PC-9 (cell line): ENCODE measurements at regions not wholly inside any gene's neighbourhood (a gene's known extent, or its start where the extent isn't known, plus 50 kb on each side); places are given as distances from the start of the nearest gene placed in this dataset.

Experiments
- BruUV-seq: library from RNA; stranded (reverse); fragments of 400-500 nt; replicated peaks from 2 replicates; lab custom pipeline; 2021; lab: Mats Ljungman, UMichigan
- CTCF ChIA-PET: fragments of 300-600 bp; sonication (Branson Sonifier 250); formaldehyde crosslinking; loops from one replicate; lab custom pipeline; 2022; ENCODE audit warnings: antibody characterized with exemption; lab: Charles Lee
- POLR2A ChIA-PET: fragments of 300-600 bp; sonication (Branson Sonifier 250); formaldehyde crosslinking; loops from one replicate; lab custom pipeline; 2022; ENCODE audit warnings: antibody characterized with exemption; ENCODE audit not compliant: unreplicated experiment; lab: Charles Lee
- DNase-seq, 2 experiments: peaks; one replicate each; pipeline versions ENCODE4 v3.0.0 to v3.0.0-alpha.2; 2015 to 2022; ENCODE audit warnings: mixed read lengths in 1 of 2
- H2AFZ ChIP-seq: fragments of 200-600 bp; sonication (generic); 2 replicates; pipeline ENCODE4 v1.8.1; 2017; ENCODE audit warnings: antibody characterized with exemption
- H3F3A ChIP-seq: fragments of 200-600 bp; sonication (generic); 2 replicates; pipeline ENCODE4 v1.8.1; 2017; ENCODE audit warnings: antibody characterized with exemption, mild to moderate bottlenecking, low read depth; ENCODE audit not compliant: insufficient read depth
- H3K27ac ChIP-seq: fragments of 200-600 bp; sonication (generic); 2 replicates; pipeline ENCODE4 v1.6.1; 2016; ENCODE audit warnings: mixed run types
- H3K27me3 ChIP-seq: fragments of 200-600 bp; sonication (generic); 2 replicates; pipeline ENCODE4 v1.6.1; 2016; ENCODE audit warnings: low read depth, mixed run types; ENCODE audit not compliant: insufficient read depth
- H3K36me3 ChIP-seq: fragments of 200-600 bp; sonication (generic); 2 replicates; pipeline ENCODE4 v1.6.1; 2016; ENCODE audit warnings: low read depth, mixed run types
- H3K4me1 ChIP-seq: fragments of 200-600 bp; sonication (generic); replicated peaks from 2 replicates; pipeline ENCODE4 v1.6.1; 2016; ENCODE audit warnings: mixed run types; ENCODE audit not compliant: insufficient read depth
- H3K4me2 ChIP-seq: fragments of 200-600 bp; sonication (generic); 2 replicates; pipeline ENCODE4 v1.6.1; 2017; ENCODE audit warnings: mixed run types
- H3K4me3 ChIP-seq: fragments of 200-600 bp; sonication (generic); 2 replicates; pipeline ENCODE4 v1.6.1; 2016; ENCODE audit warnings: mixed run types
- H3K79me2 ChIP-seq: fragments of 200-600 bp; sonication (generic); 2 replicates; pipeline ENCODE4 v1.6.1; 2017; ENCODE audit warnings: low read depth, mixed run types
- H3K9me2 ChIP-seq: fragments of 200-600 bp; sonication (generic); 2 replicates; pipeline ENCODE4 v1.8.1; 2017; ENCODE audit warnings: mild to moderate bottlenecking; ENCODE audit not compliant: insufficient read depth
- H3K9me3 ChIP-seq: fragments of 200-600 bp; sonication (generic); 2 replicates; pipeline ENCODE4 v1.8.1; 2016; ENCODE audit warnings: low read depth; ENCODE audit not compliant: insufficient read depth
- H4K20me1 ChIP-seq: fragments of 200-600 bp; sonication (generic); 2 replicates; pipeline ENCODE4 v1.8.1; 2017; ENCODE audit not compliant: insufficient read depth
- EZH2 ChIP-seq: fragments of 200-600 bp; sonication (generic); IDR thresholded peaks from 2 replicates; pipeline ENCODE4 v1.8.0; 2017; ENCODE audit warnings: antibody characterized with exemption, low read depth
- intact Hi-C: fragments of 100-400 bp; cut with micrococcal nuclease; formaldehyde crosslinking; loops from one replicate; pipeline ENCODE4 v1.10.0; 2022; ENCODE audit not compliant: unreplicated experiment
- TF ChIP-seq, protein P1 (sequence below): fragments of 200-600 bp; sonication (generic); conservative IDR thresholded peaks from 2 replicates; pipeline ENCODE4 v1.6.1; 2017; ENCODE audit warnings: mixed run types, antibody characterized with exemption, mild to moderate bottlenecking, moderate library complexity

DNA sequence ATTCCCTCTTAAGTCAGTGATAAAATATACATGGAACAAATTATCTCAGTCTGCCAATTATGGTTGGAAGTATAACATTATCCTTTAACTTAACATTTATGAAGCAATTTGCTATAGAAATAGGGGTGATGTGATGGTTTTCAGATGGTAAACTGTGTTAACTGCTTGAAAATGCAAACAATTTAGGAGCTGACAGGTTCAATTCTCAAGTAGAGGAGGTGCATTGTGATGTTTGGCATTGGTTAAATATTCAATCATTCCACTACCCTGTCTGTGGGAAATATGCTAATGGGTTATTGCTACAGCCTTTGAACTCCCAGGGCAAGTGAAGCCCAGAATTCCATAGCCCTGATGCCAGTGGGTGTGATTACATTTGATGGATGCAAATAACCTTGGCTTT is 243.4 kb upstream of the GK2 start:
- CTCF ChIA-PET = no interaction called here
- H3K79me2 ChIP-seq = no peaks in the 10 kb centered on the region
- H2AFZ ChIP-seq = no peak overlapping the region
- no peaks in the 10 kb centered on the region for H3K36me3 ChIP-seq
- no TSS peak for BruUV-seq
- no peaks in the 10 kb centered on the region for H3K27me3 ChIP-seq
- no peak overlapping the region for H3K27ac ChIP-seq
- intact Hi-C loops = no loop called here
- H3K4me3 ChIP-seq = no peak overlapping the region
- H4K20me1 ChIP-seq = no peaks in the 10 kb centered on the region
- no peak for TF ChIP-seq EZH2
- TF ChIP-seq, protein P1, sequence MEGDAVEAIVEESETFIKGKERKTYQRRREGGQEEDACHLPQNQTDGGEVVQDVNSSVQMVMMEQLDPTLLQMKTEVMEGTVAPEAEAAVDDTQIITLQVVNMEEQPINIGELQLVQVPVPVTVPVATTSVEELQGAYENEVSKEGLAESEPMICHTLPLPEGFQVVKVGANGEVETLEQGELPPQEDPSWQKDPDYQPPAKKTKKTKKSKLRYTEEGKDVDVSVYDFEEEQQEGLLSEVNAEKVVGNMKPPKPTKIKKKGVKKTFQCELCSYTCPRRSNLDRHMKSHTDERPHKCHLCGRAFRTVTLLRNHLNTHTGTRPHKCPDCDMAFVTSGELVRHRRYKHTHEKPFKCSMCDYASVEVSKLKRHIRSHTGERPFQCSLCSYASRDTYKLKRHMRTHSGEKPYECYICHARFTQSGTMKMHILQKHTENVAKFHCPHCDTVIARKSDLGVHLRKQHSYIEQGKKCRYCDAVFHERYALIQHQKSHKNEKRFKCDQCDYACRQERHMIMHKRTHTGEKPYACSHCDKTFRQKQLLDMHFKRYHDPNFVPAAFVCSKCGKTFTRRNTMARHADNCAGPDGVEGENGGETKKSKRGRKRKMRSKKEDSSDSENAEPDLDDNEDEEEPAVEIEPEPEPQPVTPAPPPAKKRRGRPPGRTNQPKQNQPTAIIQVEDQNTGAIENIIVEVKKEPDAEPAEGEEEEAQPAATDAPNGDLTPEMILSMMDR = no peak
- H3K9me2 ChIP-seq = no peaks in the 10 kb centered on the region
- H3K4me1 ChIP-seq = no peaks in the 10 kb centered on the region; the same call in 1 of the 2 replicates
- POLR2A ChIA-PET = no interaction called here
- H3K4me2 ChIP-seq = no peak overlapping the region
- no peaks in the 10 kb centered on the region for H3K9me3 ChIP-seq
- DNase-seq = no peak
- no peaks in the 10 kb centered on the region for H3F3A ChIP-seq

DNA sequence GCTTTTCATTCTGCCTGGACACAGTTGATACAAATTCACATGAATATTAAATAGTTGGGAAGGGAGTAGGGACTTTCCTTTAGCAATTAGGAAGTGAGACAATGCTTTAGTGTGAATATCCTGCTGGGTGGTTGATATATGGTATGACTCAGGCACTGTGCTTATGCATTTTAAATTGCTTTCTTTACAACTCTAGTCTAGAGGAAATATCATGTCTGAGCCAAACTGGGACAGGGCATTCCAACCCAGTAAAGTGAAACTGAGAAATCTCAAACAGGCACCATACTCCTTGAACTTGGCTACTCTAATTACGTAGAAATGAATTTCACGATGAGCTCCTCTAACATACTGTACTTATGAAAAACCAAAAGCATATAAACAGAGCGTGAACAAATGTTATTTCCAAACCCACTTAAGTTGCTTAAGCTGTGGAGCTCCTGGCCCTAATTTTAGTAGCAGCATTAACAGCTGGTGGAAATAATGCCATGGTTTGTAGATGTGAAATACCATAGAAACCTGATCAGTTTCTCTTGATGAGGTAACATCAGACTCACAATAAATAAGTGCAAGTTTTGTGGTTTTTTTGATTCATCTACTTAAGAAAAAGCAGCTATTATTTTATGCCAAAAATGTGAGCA is 242.9 kb upstream of the GK2 start:
- ChIA-PET POLR2A (no interaction called here), CTCF (no interaction called here)
- H4K20me1 ChIP-seq = no peaks in the 10 kb centered on the region
- no peaks in the 10 kb centered on the region for H3K9me2 ChIP-seq
- TF ChIP-seq EZH2 = no peak
- TF ChIP-seq, protein P1 = no peak
- intact Hi-C loops = no loop called here
- no peak overlapping the region for H2AFZ ChIP-seq
- no peaks in the 10 kb centered on the region for H3K27me3 ChIP-seq
- no peak overlapping the region for H3K4me2 ChIP-seq
- no TSS peak for BruUV-seq
- no peaks in the 10 kb centered on the region; the same call in 1 of the 2 replicates for H3K4me1 ChIP-seq
- no peaks in the 10 kb centered on the region for H3F3A ChIP-seq
- no peak overlapping the region for H3K4me3 ChIP-seq
- DNase-seq = no peak
- no peak overlapping the region for H3K27ac ChIP-seq
- H3K9me3 ChIP-seq = no peaks in the 10 kb centered on the region
- H3K36me3 ChIP-seq = no peaks in the 10 kb centered on the region
- H3K79me2 ChIP-seq = no peaks in the 10 kb centered on the region

DNA sequence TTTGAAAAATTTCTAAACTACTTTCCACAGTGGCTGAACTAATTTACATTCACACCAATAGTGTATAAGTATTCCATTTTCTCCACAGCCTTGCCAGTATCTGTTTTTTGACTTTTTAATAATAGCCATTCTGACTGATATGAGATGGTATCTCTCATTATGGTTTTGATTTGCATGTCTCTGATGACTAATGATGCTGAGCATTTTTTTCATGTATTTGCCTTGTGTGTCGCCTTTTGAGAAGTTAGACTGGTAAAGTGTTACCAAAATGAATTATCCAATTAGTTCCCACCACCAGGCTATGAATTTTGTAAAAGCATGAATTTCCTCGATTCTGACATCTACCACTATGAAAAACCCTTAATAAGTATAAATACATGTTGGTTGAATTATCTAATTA is 242.2 kb upstream of the GK2 start:
- no peak overlapping the region for H3K4me2 ChIP-seq
- H4K20me1 ChIP-seq = no peaks in the 10 kb centered on the region
- no peaks in the 10 kb centered on the region for H3K9me2 ChIP-seq
- TF ChIP-seq EZH2 = no peak
- TF ChIP-seq, protein P1 = no peak
- no peaks in the 10 kb centered on the region; the same call in 1 of the 2 replicates for H3K4me1 ChIP-seq
- no peaks in the 10 kb centered on the region for H3K79me2 ChIP-seq
- H2AFZ ChIP-seq = no peak overlapping the region
- BruUV-seq = no TSS peak
- no peak for DNase-seq
- no peak overlapping the region for H3K4me3 ChIP-seq
- no peak overlapping the region for H3K27ac ChIP-seq
- intact Hi-C loops = no loop called here
- no peaks in the 10 kb centered on the region for H3K27me3 ChIP-seq
- H3K9me3 ChIP-seq = no peaks in the 10 kb centered on the region
- POLR2A ChIA-PET = no interaction called here
- CTCF ChIA-PET = no interaction called here
- H3K36me3 ChIP-seq = no peaks in the 10 kb centered on the region
- no peaks in the 10 kb centered on the region for H3F3A ChIP-seq
